Trophoblast cell (in vitro differentiated cells and primary cell): ENCODE measurements at regions not wholly inside any gene's neighbourhood (a gene's known extent, or its start where the extent isn't known, plus 50 kb on each side); places are given as distances from the start of the nearest gene placed in this dataset.

Source experiments
- DNase-seq, 2 donors: peaks; one replicate each; pipeline ENCODE4 v3.0.0-alpha.2; 2016
- H2AFZ ChIP-seq: 2 replicates; pipeline ENCODE4 v1.6.1; 2013; ENCODE audit warnings: low read length, moderate library complexity, mild to moderate bottlenecking; ENCODE audit not compliant: insufficient read depth, poor library complexity
- H2AK5ac ChIP-seq: 2 replicates; pipeline ENCODE4 v1.6.1; 2013; ENCODE audit warnings: mild to moderate bottlenecking, low read length
- H2BK120ac ChIP-seq: 2 replicates; pipeline ENCODE4 v1.6.1; 2013; ENCODE audit warnings: low read length, mild to moderate bottlenecking, moderate library complexity; ENCODE audit not compliant: insufficient read depth, poor library complexity
- H2BK12ac ChIP-seq: 2 replicates; pipeline ENCODE4 v1.6.1; 2013; ENCODE audit warnings: mild to moderate bottlenecking, low read length, moderate library complexity
- H2BK5ac ChIP-seq: 2 replicates; pipeline ENCODE4 v1.6.1; 2013; ENCODE audit warnings: low read length, low read depth, moderate library complexity, mild to moderate bottlenecking; ENCODE audit not compliant: poor library complexity
- H3K14ac ChIP-seq: 2 replicates; pipeline ENCODE4 v1.6.1; 2013; ENCODE audit warnings: mild to moderate bottlenecking, low read length
- H3K18ac ChIP-seq: 2 replicates; pipeline ENCODE4 v1.6.1; 2013; ENCODE audit warnings: mild to moderate bottlenecking, low read length
- H3K23ac ChIP-seq: 2 replicates; pipeline ENCODE4 v1.6.1; 2013; ENCODE audit warnings: low read length
- H3K27ac ChIP-seq: 2 replicates; pipeline ENCODE4 v1.5.1; 2013; ENCODE audit warnings: low read depth, mild to moderate bottlenecking, inconsistent platforms, low read length, moderate library complexity
- H3K27me3 ChIP-seq: 2 replicates; pipeline ENCODE4 v1.6.1; 2013; ENCODE audit warnings: inconsistent platforms, mild to moderate bottlenecking, low read length, moderate library complexity; ENCODE audit not compliant: insufficient read depth
- H3K36me3 ChIP-seq, 2 experiments: 1 replicate in 1 of 2; 2 replicates in 1 of 2; pipeline ENCODE4 v1.6.1; 2013; ENCODE audit warnings: low read length in 2 of 2, mild to moderate bottlenecking in 2 of 2, moderate library complexity in 1 of 2; ENCODE audit not compliant: insufficient read depth in 2 of 2, control insufficient read depth in 1 of 2
- H3K4ac ChIP-seq: 2 replicates; pipeline ENCODE4 v1.6.1; 2013; ENCODE audit warnings: low read depth, mild to moderate bottlenecking, low read length, moderate library complexity
- H3K4me1 ChIP-seq, 2 experiments: 1 replicate in 1 of 2; 2 replicates in 1 of 2; pipeline ENCODE4 v1.6.1; 2013; ENCODE audit warnings: low read length in 2 of 2, mild to moderate bottlenecking in 2 of 2, moderate library complexity in 1 of 2; ENCODE audit not compliant: insufficient read depth in 2 of 2, control insufficient read depth in 1 of 2
- H3K4me2 ChIP-seq: 2 replicates; pipeline ENCODE4 v1.6.1; 2013; ENCODE audit warnings: inconsistent platforms, mild to moderate bottlenecking, low read length, moderate library complexity
- H3K4me3 ChIP-seq: 2 replicates; pipeline ENCODE4 v1.5.1; 2013; ENCODE audit warnings: mild to moderate bottlenecking, low read depth, low read length, inconsistent platforms
- H3K79me1 ChIP-seq: one replicate; pipeline ENCODE4 v1.6.1; 2013; ENCODE audit warnings: low read length
- H3K79me2 ChIP-seq: 2 replicates; pipeline ENCODE4 v1.6.1; 2013; ENCODE audit warnings: low read length, mild to moderate bottlenecking; ENCODE audit not compliant: control insufficient read depth, insufficient read depth, poor library complexity
- H3K9ac ChIP-seq: 2 replicates; pipeline ENCODE4 v1.6.1; 2013; ENCODE audit warnings: mild to moderate bottlenecking, low read length
- H3K9me3 ChIP-seq: 2 replicates; pipeline ENCODE4 v1.6.1; 2013; ENCODE audit warnings: low read depth, mild to moderate bottlenecking, control low read depth, inconsistent platforms, low read length; ENCODE audit not compliant: insufficient read depth
- H4K12ac ChIP-seq: 2 replicates; pipeline ENCODE4 v1.6.1; 2013; ENCODE audit warnings: low read depth, mild to moderate bottlenecking, low read length, moderate library complexity
- H4K8ac ChIP-seq: 2 replicates; pipeline ENCODE4 v1.6.1; 2013; ENCODE audit warnings: low read depth, mild to moderate bottlenecking, low read length, moderate library complexity
- H4K91ac ChIP-seq: one replicate; pipeline ENCODE4 v1.6.1; 2013; ENCODE audit warnings: low read depth, mild to moderate bottlenecking, low read length, moderate library complexity
- whole genome bisulfite sequencing: extraction: QIAGEN DNeasy Blood & Tissue Kit; methylation state at CpG from one replicate; pipeline ENCODE4 v1.1.7; 2013; ENCODE audit warnings: missing lambda C conversion rate; ENCODE audit not compliant: insufficient read length, insufficient coverage; ENCODE audit errors: extremely low coverage; 5-methylcytosine and 5-hydroxymethylcytosine counted together

DNA sequence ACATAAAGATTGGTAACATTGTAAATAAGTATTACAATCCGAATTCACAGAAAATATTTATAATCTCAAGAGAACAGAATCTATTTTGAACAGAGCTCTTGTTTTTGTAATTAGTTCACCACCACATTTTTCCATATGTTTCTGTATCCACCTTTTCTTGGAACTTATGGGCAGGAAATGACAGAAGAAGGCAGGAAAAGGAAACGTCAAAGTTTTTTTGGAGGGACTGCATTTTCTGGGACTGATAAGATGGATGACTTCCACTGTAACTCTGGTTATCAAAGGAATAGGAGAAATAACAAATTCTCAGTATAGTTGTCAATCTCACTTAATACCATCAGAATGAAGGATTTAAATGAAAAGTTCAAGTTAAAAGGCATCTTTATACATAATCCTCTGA, 75.1 kb upstream of the SMNDC1 start:
- Histone ChIP-seq H3K9me3 (no peaks in the 10 kb centered on the region), H2AFZ (no peak overlapping the region)
- no CpG with 5 or more reads among the region's 2 CpGs for WGBS

DNA sequence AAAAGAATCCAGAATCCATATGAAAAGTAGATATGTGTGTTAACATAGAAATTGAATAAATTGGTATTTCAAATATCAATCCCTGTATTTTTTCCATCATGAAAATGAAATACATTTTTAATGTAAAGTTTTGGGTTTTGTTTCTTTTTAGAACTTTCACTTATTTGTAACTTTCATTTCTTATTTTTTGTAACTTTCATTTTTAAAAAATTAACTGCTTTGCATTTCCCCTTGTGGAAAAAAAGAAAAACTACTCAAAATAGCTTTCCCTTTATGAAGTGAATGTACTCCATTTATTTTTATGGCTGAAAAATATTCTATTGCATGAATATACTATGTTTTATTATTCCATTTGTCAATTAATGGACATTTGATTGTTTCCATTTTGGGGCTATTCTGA, 75.6 kb upstream of the SMNDC1 start:
- H2BK12ac ChIP-seq, result no peak overlapping the region
- no peaks in the 10 kb centered on the region for H3K79me2 ChIP-seq
- DNase-seq, result no peak
- no peak overlapping the region for H2AK5ac ChIP-seq
- H3K23ac ChIP-seq, result no peak overlapping the region
- no peaks in the 10 kb centered on the region for H3K9me3 ChIP-seq
- no peak overlapping the region for H3K4ac ChIP-seq
- no peak overlapping the region for H3K27ac ChIP-seq
- no peak overlapping the region for H2AFZ ChIP-seq
- no peaks in the 10 kb centered on the region for H3K79me1 ChIP-seq
- H3K4me1 ChIP-seq, result no peaks in the 10 kb centered on the region
- no peak overlapping the region for H3K9ac ChIP-seq
- H3K14ac ChIP-seq, result no peak overlapping the region
- no peak overlapping the region for H4K8ac ChIP-seq
- no peak overlapping the region for H3K4me2 ChIP-seq
- no peak overlapping the region for H2BK120ac ChIP-seq
- no peaks in the 10 kb centered on the region for H3K27me3 ChIP-seq
- H4K91ac ChIP-seq, result no peak overlapping the region
- no peaks in the 10 kb centered on the region for H3K36me3 ChIP-seq
- H3K18ac ChIP-seq, result no peak overlapping the region
- no peak overlapping the region for H3K4me3 ChIP-seq
- no peak overlapping the region for H4K12ac ChIP-seq
- no peak overlapping the region for H2BK5ac ChIP-seq

More for the DNA sequence above, 75.1 kb upstream of the SMNDC1 start:
- Histone ChIP-seq H3K18ac (no peak overlapping the region), H3K4me1 (no peaks in the 10 kb centered on the region), H3K4me3 (no peak overlapping the region), H3K4ac (no peak overlapping the region), H3K79me2 (peaks cover 2% of the 10 kb centered on the region), H4K12ac (no peak overlapping the region), H3K27ac (no peak overlapping the region), H3K9ac (no peak overlapping the region), H2BK120ac (no peak overlapping the region), H4K91ac (no peak overlapping the region), H3K27me3 (no peaks in the 10 kb centered on the region), H3K23ac (no peak overlapping the region), H3K4me2 (no peak overlapping the region), H2BK12ac (no peak overlapping the region), H3K79me1 (no peaks in the 10 kb centered on the region), H4K8ac (no peak overlapping the region), H2AK5ac (no peak overlapping the region), H3K14ac (no peak overlapping the region), H2BK5ac (no peak overlapping the region), H3K36me3 (no peaks in the 10 kb centered on the region)
- DNase-seq, result no peak

DNA sequence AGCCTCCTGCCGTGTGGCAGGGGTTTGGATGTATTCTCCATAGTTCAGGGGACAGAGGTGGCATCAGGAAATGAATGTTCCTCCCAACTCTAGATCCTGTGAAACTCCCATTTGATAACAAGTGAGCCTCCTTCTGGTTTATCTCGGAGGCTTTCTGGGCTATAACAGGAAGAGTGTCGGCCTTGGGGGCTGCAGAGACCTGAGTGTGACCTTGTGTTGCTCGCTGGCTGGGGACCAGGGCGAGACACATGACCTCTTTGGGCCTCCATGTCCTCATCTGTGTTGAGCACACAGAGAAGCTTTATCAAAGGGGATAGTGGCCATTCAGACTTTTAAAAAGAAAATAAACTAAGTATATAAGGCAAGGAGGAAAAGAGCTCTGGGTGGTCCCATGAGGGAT, 78.0 kb upstream of the SMNDC1 start:
- H2AK5ac ChIP-seq, result no peak overlapping the region
- H4K91ac ChIP-seq, result no peak overlapping the region
- H2BK120ac ChIP-seq, result no peak overlapping the region
- no CpG with 5 or more reads among the region's 5 CpGs for WGBS
- no peaks in the 10 kb centered on the region for H3K79me1 ChIP-seq
- no peaks in the 10 kb centered on the region for H3K79me2 ChIP-seq
- no peak overlapping the region for H2BK12ac ChIP-seq
- no peak overlapping the region for H3K27ac ChIP-seq
- no peak for DNase-seq
- H3K36me3 ChIP-seq, result no peaks in the 10 kb centered on the region
- H3K4ac ChIP-seq, result no peak overlapping the region
- H2BK5ac ChIP-seq, result no peak overlapping the region
- no peak overlapping the region for H3K23ac ChIP-seq
- H3K27me3 ChIP-seq, result no peaks in the 10 kb centered on the region
- no peak overlapping the region for H4K8ac ChIP-seq
- H4K12ac ChIP-seq, result no peak overlapping the region
- no peak overlapping the region for H2AFZ ChIP-seq
- no peak overlapping the region for H3K18ac ChIP-seq
- no peak overlapping the region for H3K4me3 ChIP-seq
- H3K4me2 ChIP-seq, result no peak overlapping the region
- no peak overlapping the region for H3K9ac ChIP-seq
- no peak overlapping the region for H3K14ac ChIP-seq
- H3K9me3 ChIP-seq, result no peaks in the 10 kb centered on the region
- no peaks in the 10 kb centered on the region for H3K4me1 ChIP-seq

DNA sequence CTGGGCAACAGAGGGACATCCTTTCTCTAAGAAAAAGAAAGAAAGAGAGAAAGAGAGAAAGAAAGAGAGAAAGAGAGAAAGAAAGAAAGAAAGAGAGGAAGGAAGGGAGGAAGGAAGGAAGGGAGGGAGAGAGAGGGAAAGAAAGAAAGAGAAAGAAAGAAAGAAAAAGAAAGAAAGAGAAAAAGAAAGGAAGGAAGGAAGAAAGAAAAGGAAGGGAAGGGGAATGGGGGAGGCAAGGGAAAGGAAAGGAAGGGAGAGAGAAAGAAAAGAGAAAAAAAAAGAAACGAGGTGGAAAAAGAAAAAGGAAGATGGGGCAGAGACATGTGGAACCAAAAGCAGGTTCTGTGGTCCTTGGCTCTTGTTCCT, 82.9 kb upstream of the SMNDC1 start:
- no peak overlapping the region for H2BK12ac ChIP-seq
- DNase-seq, result no peak
- H3K4me3 ChIP-seq, result no peak overlapping the region
- H3K4me2 ChIP-seq, result no peak overlapping the region
- H2AK5ac ChIP-seq, result no peak overlapping the region
- H3K9me3 ChIP-seq, result no peaks in the 10 kb centered on the region
- no peak overlapping the region for H3K18ac ChIP-seq
- no peak overlapping the region for H2BK120ac ChIP-seq
- H2AFZ ChIP-seq, result no peak overlapping the region
- no peak overlapping the region for H2BK5ac ChIP-seq
- H3K4me1 ChIP-seq, result peaks cover 0 to 2% of the 10 kb centered on the region in 2 experiments
- WGBS, result no CpG with 5 or more reads among the region's 1 CpG
- H3K79me2 ChIP-seq, result no peaks in the 10 kb centered on the region
- H4K91ac ChIP-seq, result no peak overlapping the region
- H3K14ac ChIP-seq, result peak overlapping the region; percentile 19
- no peaks in the 10 kb centered on the region for H3K79me1 ChIP-seq
- no peak overlapping the region for H3K27ac ChIP-seq
- no peak overlapping the region for H3K23ac ChIP-seq
- no peaks in the 10 kb centered on the region for H3K27me3 ChIP-seq
- H4K12ac ChIP-seq, result no peak overlapping the region
- no peak overlapping the region for H3K9ac ChIP-seq
- no peaks in the 10 kb centered on the region for H3K36me3 ChIP-seq
- H4K8ac ChIP-seq, result no peak overlapping the region
- H3K4ac ChIP-seq, result no peak overlapping the region
